GM19099 (cell line): ENCODE measurements at regions not wholly inside any gene's neighbourhood (a gene's known extent, or its start where the extent isn't known, plus 50 kb on each side); places are given as distances from the start of the nearest gene placed in this dataset.

Experiments used
- POLR2A ChIP-seq: IDR thresholded peaks from 3 replicates; pipeline ENCODE4 v1.6.1; 2011; ENCODE audit warnings: low read depth; ENCODE audit not compliant: insufficient read length; ENCODE audit errors: extremely low read depth

DNA sequence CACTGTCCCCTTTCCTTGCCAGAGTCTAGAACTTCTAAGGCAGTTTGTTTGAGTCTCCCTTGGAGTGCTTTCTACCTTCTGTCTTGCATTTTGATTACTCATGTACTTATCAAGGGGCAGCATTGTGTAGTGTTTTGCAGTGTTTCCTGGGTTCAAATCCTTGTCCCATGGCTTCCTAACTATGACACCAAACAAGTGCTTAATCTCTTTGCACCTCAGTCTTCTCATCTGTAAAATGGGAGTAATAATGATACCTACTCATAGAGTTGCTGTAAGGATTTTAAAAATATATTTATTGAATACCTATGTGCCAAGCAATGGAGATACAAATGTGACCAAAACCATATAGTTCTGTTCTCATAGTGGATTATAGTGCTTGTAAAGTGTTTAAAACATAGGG is 105.5 kb upstream of the PKDCC start:
- TF ChIP-seq POLR2A = no peak

DNA sequence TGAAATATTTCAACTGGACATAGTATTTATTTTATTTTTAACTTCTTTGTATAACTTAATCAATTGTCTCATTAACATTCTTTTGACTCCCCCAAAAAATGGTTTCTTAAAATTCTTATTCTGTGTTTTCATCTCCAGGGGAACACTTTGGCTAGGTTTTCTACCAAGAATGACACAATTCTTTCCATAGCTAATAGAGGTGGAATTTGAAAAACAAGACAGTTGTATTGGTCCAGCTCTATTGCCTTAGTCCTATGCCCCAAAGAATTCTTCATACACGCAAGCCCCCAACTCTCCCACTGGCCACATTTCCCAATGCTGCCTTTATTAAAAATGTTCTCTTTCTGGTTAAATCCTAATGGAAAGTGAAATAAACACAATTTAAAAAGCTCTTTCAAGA is 104.7 kb upstream of the PKDCC start:
- no peak for TF ChIP-seq POLR2A

DNA sequence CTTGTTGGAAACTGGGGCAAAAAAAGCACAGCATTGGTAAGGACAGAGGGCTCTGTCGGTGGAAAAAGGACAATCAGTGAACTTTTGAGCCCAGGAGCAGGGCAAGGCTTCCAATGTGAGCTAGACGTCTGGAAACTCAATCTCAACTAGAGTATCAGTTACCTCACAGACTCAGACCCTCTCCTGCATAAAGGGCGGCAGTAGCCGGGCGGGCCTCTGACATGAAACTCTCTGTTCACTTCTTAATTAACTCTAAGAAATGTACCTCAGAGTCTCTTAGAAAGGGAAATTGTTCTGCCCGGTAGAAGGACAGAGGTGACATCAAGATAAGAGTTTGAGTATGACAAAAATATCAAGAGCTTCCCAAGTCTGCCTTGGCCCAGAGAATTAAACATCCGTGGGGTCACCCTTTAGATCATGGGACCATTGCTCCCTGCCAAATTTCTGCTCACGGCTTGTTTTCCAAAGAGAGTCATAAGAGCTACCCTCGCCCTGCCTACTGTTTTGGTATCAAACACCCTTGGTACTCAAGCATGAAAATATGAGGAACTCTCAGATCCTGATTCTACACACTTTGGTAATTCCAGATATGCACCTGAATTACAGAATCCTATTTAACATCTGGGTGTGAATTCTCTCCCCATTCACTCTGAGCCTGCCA is 103.5 kb upstream of the PKDCC start:
- TF ChIP-seq POLR2A = no peak

DNA sequence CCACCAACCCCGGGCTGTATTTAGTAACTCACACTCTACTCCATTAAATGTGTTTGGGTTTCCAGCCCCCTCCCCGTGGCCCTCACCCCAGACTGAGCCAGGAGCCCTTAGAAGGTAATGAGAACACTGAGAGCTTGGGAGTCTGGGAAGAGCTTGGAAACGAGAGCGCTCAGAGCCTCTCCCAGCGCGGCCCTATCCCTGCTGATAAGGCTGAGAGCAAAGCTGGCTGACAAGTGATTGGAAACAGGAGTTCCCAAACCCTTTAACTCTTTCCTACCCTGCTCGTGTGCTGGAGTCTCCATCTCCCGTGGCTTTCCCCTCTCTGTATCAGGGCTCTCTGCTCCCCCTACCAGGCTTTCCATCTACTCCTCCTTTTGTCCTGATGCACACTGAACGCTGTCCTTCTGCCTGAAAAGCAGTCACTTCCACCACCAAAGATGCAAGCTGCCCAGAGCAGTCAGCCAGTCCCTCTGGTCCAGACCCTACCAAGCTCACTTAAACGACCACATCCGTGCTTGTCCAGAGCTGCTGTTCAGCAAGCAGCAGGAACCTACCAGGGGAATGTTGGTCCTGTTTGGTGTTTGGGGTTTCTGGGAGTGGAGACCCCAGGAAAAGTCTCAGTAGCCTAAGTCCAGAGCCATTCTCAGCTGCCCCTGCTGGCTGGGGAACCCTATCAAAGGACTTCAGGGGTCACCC is 100.0 kb upstream of the PKDCC start:
- no peak for TF ChIP-seq POLR2A

DNA sequence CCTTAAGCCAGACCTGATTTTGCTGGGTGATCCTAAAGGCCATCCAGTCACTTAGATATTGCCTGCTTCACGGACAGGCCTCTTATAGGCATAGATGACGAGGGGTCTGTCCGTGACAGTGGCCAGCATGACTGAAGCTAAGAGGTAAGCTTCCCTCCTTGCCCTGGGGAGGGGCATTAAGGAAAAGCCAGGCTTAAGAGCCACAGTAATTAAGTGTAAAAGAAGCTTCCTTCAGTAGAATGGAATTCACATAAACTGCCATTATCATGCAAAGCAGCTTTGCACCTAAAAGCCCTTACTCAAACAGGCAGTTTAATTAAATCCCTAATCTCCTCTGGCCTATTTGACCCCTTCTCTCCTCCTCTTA is 99.4 kb upstream of the PKDCC start:
- no peak for TF ChIP-seq POLR2A

DNA sequence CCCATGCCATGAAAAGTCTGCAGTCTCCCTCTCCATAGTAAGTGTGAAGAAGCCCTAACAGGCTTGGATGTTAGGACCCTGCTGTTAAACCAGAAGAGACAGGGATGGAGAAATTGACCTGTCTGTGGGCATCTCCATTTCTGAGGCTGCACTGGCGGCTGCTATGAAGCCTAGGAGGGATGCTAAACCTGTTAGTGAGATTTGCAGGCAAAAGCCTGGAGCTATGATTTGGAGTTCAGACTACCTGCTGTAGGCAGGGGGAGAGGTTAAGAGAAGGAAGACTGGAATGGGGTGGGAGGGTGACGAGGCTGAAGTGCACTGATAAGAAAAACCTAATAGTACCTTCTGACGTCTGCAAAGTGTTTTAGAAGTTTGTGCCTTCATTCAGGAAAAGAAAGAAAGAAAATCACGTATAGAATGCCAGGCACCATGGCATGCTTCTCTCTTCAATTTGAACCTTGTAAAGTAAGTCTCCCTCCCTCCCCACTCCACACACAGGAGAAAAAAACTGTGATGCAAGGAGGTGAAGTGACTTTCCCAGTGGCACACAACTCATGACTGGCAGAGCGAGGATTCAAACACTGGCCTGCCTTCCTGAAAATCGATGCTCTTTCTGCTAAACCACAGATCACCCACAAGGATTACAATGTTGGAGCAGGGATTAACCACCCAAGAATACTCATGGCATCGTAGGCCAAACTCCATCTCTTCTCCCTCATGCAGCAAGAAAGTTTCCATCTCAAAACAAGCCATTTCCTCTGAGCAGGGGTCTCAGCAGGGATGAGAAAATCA is 98.5 kb upstream of the PKDCC start:
- no peak for TF ChIP-seq POLR2A

DNA sequence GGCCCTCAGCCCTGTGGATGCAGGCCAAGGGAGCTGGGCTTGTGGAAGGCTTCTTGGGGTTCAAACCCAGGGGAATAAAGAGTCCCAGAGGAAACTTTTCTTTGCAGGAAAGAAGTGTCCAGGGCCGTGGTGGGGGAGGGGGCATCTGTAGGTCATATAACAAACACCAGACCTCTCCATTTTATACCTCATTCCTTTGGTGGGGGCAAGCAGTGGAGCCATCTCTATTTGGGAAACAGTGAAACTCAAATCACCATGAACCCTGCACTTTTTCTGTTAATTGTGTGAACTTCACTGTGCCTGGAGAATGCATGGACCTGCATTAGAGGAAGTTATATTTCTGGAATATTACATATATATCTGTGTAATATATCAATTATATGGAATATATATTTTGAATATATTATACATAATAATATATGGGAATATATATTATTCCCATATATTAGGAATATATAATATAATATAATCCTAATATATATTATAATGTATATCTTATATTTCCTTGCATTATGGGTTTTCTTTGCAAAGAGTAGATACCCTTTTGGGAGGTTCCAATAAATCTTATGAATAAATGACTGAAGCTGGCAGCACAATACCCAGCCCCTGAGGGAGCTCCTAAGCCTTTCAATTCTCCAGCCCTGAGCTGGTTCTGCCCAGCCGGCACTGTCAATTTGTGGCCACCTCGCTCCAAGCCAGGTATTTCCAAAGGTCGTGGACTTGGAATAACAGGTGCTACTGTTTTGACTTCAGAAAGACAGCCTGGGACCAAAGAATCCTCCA is 97.7 kb upstream of the PKDCC start:
- no peak for TF ChIP-seq POLR2A

DNA sequence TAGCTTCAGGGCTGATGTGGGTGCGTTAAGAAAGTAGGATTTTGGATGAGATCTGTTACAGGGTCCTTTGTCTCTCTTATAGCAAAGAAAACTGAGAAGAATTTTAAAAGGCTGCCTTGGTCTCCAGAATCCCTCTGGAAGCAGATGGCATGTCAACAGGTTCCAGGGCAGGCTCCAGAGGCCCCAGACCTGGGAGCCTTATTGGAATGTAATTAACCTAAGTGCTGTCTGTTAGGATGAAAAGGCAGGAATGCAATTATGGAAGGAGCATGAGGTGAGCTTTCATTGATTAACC is 97.2 kb upstream of the PKDCC start:
- no peak for TF ChIP-seq POLR2A

DNA sequence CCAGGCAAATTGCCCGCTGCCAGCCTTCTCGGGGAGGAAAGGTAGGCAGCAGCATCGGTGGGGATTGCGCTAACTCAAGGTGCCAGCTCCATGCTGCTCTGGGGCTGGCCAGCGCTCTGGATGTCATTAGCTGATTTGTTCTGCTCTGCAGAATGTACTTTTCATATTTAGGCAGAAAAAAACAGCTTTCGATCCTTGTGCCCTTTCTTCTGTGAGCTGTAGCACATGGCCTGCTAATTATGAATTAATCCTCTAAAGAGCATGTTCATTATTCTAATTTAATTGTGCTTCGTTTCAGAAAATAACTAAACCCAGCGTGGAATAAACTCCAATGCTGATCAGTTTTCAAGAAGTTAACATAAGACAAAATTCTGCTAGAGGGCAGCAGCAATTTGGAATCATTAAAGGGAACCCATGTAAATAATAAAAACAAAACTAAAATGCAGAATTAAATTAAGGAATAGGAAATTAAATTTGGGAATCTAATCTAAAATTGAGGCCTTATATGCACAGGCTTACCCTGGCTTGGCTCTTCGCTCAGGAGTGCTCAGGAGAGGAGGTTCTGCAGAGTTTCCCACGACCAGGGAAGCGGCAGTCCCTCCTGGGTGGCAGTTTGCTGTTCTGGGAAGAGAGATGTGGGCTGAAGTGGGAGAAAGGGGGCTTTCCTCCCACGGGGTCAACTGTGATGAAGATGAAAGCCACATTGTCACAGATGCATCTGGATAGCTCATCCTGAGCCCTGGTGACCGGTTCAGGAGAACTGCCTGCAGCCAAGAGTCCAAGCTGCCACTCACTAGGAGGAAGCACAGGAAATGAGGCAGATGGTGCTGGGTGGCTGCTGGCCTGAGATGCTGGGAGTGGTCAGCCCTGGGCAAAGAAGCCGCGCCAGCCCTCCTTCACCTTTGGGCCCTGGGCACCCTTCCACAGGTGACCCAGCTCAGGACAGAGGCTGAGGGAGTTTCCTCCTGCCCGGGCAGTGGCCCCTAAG is 93.2 kb upstream of the PKDCC start:
- TF ChIP-seq POLR2A = no peak

DNA sequence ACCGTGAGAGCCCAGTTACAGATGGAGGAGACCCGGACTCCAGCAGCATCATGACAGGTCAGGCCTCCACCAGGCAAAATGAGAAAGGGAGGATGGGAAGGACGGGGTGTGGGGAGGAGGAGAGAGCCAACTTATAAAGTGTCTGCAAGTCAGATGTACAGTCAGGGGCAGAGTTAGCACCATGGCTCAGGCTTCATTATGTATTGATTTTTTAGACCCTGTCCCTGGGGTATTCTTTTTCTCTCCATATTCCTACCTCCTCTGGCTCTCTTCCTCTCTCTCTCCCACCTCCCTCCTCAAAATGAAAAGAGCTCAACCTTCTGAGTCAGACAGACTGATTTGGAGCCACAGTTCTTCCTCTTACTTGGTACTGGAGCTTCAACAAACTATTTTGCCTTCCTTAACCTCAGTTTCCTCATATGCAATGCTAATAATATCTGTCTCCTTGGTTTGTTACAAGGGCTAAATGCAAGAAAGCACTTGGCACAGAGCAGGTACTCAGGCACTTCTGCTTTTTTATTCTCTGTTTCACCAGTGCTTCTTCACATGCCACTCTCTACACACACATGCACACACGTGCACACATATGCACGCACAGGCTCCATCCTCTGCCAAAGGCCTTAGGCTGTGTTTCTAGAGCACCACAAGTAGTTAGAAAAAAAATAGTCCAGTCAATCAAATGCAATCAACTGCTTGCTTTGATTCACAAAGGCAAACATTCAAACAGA is 92.3 kb upstream of the PKDCC start:
- TF ChIP-seq POLR2A = no peak

DNA sequence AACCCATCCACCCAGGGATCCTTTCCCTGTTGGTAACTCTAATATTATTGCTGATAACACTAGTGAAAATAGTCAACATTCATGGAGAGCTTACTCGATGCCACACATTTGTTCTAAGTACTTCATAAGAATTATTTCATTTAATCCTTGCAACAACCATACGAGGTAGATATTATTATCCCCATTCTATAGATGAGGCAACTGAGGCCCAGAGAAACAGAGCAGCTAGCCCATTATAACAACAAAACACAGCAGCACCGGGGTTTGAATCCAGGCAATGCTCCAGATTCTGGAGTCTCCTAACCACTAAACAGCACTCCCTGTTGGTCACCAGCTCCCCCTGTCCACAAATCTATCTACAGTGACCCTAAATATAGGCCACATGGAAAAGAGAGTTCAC is 90.4 kb upstream of the PKDCC start:
- TF ChIP-seq POLR2A = no peak

DNA sequence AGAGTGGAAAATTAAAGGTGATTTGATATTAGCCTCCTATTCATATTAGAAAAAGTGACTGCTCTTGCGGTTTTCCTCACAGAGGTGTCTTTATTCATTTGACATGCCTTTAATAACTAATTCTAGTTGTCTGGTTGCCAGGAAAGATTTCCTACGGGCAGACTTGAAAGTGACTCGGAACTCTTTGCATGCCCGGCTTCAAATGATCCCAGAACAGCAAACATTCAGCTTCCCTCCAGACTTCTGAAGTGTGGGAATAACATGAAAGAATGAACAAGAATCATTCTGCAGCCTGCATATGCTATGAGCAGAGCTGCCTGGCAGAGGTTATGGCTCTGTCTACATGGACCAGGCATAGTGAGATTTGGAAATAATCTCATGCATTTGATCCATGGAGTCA is 89.6 kb upstream of the PKDCC start:
- TF ChIP-seq POLR2A = no peak

DNA sequence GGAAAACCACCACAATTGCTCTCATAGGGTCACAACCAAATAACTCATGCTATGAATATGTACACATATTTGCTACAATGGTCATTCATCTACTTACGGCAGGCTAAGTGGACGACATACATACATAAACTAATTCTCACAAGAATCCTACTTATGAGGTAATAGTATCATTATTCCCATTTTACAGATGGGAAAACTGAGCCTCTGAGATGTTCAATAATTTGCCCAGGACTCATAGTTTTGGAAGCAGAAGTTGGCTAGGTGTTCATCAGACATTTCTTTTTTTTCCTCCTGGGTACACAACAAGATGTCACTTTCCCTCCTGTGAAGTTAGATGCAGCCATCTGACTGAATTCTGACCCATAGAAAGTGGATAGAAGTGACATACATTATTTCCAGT is 89.0 kb upstream of the PKDCC start:
- no peak for TF ChIP-seq POLR2A

DNA sequence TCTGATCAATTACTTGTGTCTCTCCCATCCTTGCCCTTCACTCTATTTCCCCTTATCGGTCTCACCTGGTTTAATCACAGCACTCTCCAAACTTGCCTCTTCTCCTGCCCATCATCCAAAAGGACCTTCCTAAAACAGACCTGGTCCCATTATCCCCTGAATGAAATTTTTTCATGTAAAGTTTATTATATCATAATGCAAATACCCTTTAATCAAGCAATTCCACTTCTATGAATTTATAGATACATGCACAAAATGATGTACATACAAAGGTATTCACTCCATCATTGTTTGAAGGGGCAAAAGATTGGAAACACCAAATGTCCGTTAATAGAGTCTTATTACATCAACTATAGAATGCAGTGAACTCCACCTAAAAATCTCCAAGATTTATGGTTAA is 88.1 kb upstream of the PKDCC start:
- no peak for TF ChIP-seq POLR2A
